Astrocyte (in vitro differentiated cells and primary cell): ENCODE measurements at regions not wholly inside any gene's neighbourhood (a gene's known extent, or its start where the extent isn't known, plus 50 kb on each side); places are given as distances from the start of the nearest gene placed in this dataset.

Source experiments
- DNase-seq: peaks from one replicate; pipeline ENCODE4 v3.0.0-alpha.2; 2010; ENCODE audit warnings: low read depth
- FAIRE-seq: peaks from 2 replicates; lab custom pipeline; 2011; peaks lifted over from hg19 to GRCh38; lab: Jason Lieb, UNC
- H2AFZ ChIP-seq: 2 replicates; pipeline ENCODE4 v1.6.0; 2012; ENCODE audit warnings: low read depth, low read length, inconsistent platforms
- H3K27ac ChIP-seq: 2 replicates; pipeline ENCODE4 v1.5.1; 2011; ENCODE audit warnings: low read depth, low read length, inconsistent platforms
- H3K27me3 ChIP-seq: 2 replicates; pipeline ENCODE4 v1.6.0; 2011; ENCODE audit warnings: low read length, inconsistent platforms; ENCODE audit not compliant: insufficient read depth
- H3K36me3 ChIP-seq: 2 replicates; pipeline ENCODE4 v1.5.1; 2011; ENCODE audit warnings: low read length, inconsistent platforms; ENCODE audit not compliant: insufficient read depth
- H3K4me1 ChIP-seq: 2 replicates; pipeline ENCODE4 v1.5.1; 2011; ENCODE audit warnings: low read length, inconsistent platforms; ENCODE audit not compliant: insufficient read depth
- H3K4me2 ChIP-seq: 2 replicates; pipeline ENCODE4 v1.6.0; 2012; ENCODE audit warnings: low read length, inconsistent platforms
- H3K4me3 ChIP-seq: 2 replicates; pipeline ENCODE4 v1.5.1; 2011; ENCODE audit warnings: low read depth, mild to moderate bottlenecking, low read length, inconsistent platforms; ENCODE audit not compliant: insufficient read depth
- H3K79me2 ChIP-seq: 2 replicates; pipeline ENCODE4 v1.6.0; 2012; ENCODE audit warnings: mild to moderate bottlenecking, low read length, inconsistent platforms; ENCODE audit not compliant: insufficient read depth
- H3K9ac ChIP-seq: 2 replicates; pipeline ENCODE4 v1.6.0; 2012; ENCODE audit warnings: mild to moderate bottlenecking, low read length, inconsistent platforms
- H3K9me3 ChIP-seq: 2 replicates; pipeline ENCODE4 v1.5.1; 2012; ENCODE audit warnings: low read depth, mild to moderate bottlenecking, low read length, inconsistent platforms; ENCODE audit not compliant: insufficient read depth
- H4K20me1 ChIP-seq: 2 replicates; pipeline ENCODE4 v1.6.0; 2012; ENCODE audit warnings: low read length, inconsistent platforms; ENCODE audit not compliant: insufficient read depth
- H3K27ac Mint-ChIP-seq: one replicate; pipeline ENCODE4 v1.8.0; 2021; ENCODE audit warnings: mild to moderate bottlenecking, mixed read lengths; ENCODE audit not compliant: unreplicated experiment
- H3K27me3 Mint-ChIP-seq: one replicate; pipeline ENCODE4 v1.8.0; 2021; ENCODE audit warnings: low read depth, mixed read lengths; ENCODE audit not compliant: unreplicated experiment
- H3K36me3 Mint-ChIP-seq: one replicate; pipeline ENCODE4 v1.8.0; 2021; ENCODE audit warnings: low read depth, mixed read lengths; ENCODE audit not compliant: unreplicated experiment
- H3K4me1 Mint-ChIP-seq: one replicate; pipeline ENCODE4 v1.8.0; 2021; ENCODE audit warnings: low read depth, mixed read lengths; ENCODE audit not compliant: unreplicated experiment
- H3K4me3 Mint-ChIP-seq: one replicate; pipeline ENCODE4 v1.8.0; 2021; ENCODE audit warnings: mild to moderate bottlenecking, moderate library complexity, mixed read lengths; ENCODE audit not compliant: unreplicated experiment
- H3K9me3 Mint-ChIP-seq: one replicate; pipeline ENCODE4 v1.8.0; 2021; ENCODE audit warnings: mild to moderate bottlenecking, mixed read lengths; ENCODE audit not compliant: unreplicated experiment
- EZH2 ChIP-seq: IDR thresholded peaks from 2 replicates; pipeline ENCODE4 v1.6.1; 2012; ENCODE audit warnings: mild to moderate bottlenecking, low read length, inconsistent platforms; ENCODE audit not compliant: insufficient read depth
- TF ChIP-seq, protein P1 (sequence below): IDR thresholded peaks from 2 replicates; pipeline ENCODE4 v1.5.1; 2011; ENCODE audit warnings: low read depth, mild to moderate bottlenecking, inconsistent platforms, low read length, moderate library complexity; ENCODE audit not compliant: insufficient read depth

GRCh38 chr2:7286120-7286519 is 368.9 kb downstream of the RNF144A start:
- Mint-ChIP-seq H3K9me3 (no peaks in the 10 kb centered on the region), H3K4me3 (no peak overlapping the region), H3K27me3 (peaks cover 2% of the 10 kb centered on the region), H3K27ac (no peak overlapping the region), H3K36me3 (no peaks in the 10 kb centered on the region), H3K4me1 (no peaks in the 10 kb centered on the region)
- Histone ChIP-seq H3K79me2 (no peaks in the 10 kb centered on the region), H2AFZ (no peak overlapping the region), H3K36me3 (no peaks in the 10 kb centered on the region), H3K4me3 (no peak overlapping the region), H3K4me2 (no peak overlapping the region), H3K9me3 (no peaks in the 10 kb centered on the region), H3K27ac (no peak overlapping the region), H3K4me1 (no peaks in the 10 kb centered on the region), H3K27me3 (no peaks in the 10 kb centered on the region), H3K9ac (no peak overlapping the region), H4K20me1 (no peaks in the 10 kb centered on the region)
- DNase-seq (no peak), FAIRE-seq (no peak)
- no peak for TF ChIP-seq EZH2
- TF ChIP-seq, protein P1, sequence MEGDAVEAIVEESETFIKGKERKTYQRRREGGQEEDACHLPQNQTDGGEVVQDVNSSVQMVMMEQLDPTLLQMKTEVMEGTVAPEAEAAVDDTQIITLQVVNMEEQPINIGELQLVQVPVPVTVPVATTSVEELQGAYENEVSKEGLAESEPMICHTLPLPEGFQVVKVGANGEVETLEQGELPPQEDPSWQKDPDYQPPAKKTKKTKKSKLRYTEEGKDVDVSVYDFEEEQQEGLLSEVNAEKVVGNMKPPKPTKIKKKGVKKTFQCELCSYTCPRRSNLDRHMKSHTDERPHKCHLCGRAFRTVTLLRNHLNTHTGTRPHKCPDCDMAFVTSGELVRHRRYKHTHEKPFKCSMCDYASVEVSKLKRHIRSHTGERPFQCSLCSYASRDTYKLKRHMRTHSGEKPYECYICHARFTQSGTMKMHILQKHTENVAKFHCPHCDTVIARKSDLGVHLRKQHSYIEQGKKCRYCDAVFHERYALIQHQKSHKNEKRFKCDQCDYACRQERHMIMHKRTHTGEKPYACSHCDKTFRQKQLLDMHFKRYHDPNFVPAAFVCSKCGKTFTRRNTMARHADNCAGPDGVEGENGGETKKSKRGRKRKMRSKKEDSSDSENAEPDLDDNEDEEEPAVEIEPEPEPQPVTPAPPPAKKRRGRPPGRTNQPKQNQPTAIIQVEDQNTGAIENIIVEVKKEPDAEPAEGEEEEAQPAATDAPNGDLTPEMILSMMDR = no peak

GRCh38 chr2:7288484-7288883 is 371.3 kb downstream of the RNF144A start:
- no peak overlapping the region for H3K27ac Mint-ChIP-seq
- no peaks in the 10 kb centered on the region for H3K9me3 ChIP-seq
- H3K36me3 ChIP-seq = no peaks in the 10 kb centered on the region
- H3K4me3 ChIP-seq = no peak overlapping the region
- no peak overlapping the region for H2AFZ ChIP-seq
- FAIRE-seq (no peak), DNase-seq (no peak)
- H3K4me3 Mint-ChIP-seq = no peak overlapping the region
- no peaks in the 10 kb centered on the region for H3K27me3 ChIP-seq
- no peaks in the 10 kb centered on the region for H3K4me1 Mint-ChIP-seq
- H4K20me1 ChIP-seq = no peaks in the 10 kb centered on the region
- no peaks in the 10 kb centered on the region for H3K27me3 Mint-ChIP-seq
- no peaks in the 10 kb centered on the region for H3K4me1 ChIP-seq
- no peaks in the 10 kb centered on the region for H3K9me3 Mint-ChIP-seq
- no peaks in the 10 kb centered on the region for H3K79me2 ChIP-seq
- H3K36me3 Mint-ChIP-seq = no peaks in the 10 kb centered on the region
- TF ChIP-seq EZH2 = no peak
- TF ChIP-seq, protein P1 = no peak
- no peak overlapping the region for H3K4me2 ChIP-seq
- H3K9ac ChIP-seq = no peak overlapping the region
- no peak overlapping the region for H3K27ac ChIP-seq

DNA sequence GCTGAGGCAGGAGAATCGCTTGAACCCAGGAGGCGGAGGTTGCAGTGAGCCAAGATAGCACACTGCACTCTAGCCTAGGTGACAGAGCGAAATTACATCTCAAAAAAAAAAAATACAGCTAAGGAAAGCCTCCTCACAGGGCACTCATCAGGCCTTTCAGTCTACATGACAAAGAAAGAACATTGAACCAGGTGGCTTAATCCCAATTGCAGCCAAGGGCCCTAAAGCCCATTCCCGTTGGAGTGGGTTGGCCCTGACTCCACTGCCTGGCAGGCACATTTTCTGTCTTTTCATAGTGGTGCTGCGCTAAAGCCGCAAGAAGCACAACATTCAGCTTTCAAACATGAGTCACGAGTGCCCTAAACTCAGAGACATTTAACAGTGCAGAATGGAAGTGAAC is 372.5 kb downstream of the RNF144A start:
- no peaks in the 10 kb centered on the region for H3K79me2 ChIP-seq
- H3K9me3 Mint-ChIP-seq = no peaks in the 10 kb centered on the region

More for the DNA sequence above, 372.5 kb downstream of the RNF144A start:
- no peaks in the 10 kb centered on the region for H3K27me3 Mint-ChIP-seq
- no peaks in the 10 kb centered on the region for H3K4me1 Mint-ChIP-seq
- no peak for FAIRE-seq
- Histone ChIP-seq H3K36me3 (no peaks in the 10 kb centered on the region), H2AFZ (no peak overlapping the region), H3K4me2 (no peak overlapping the region), H3K4me3 (no peak overlapping the region), H3K9me3 (no peaks in the 10 kb centered on the region), H3K27me3 (no peaks in the 10 kb centered on the region), H3K27ac (no peak overlapping the region), H3K9ac (no peak overlapping the region), H4K20me1 (no peaks in the 10 kb centered on the region), H3K4me1 (no peaks in the 10 kb centered on the region)
- H3K27ac Mint-ChIP-seq = no peak overlapping the region
- no peaks in the 10 kb centered on the region for H3K36me3 Mint-ChIP-seq
- no peak overlapping the region for H3K4me3 Mint-ChIP-seq
- DNase-seq = no peak
- no peak for TF ChIP-seq EZH2
- TF ChIP-seq, protein P1 = no peak
